ENCODE measurements at regions not wholly inside any gene's neighbourhood (a gene's known extent, or its start where the extent isn't known, plus 50 kb on each side); places are given as distances from the start of the nearest gene placed in this dataset.
"Not testable (repeated sequence)": the region's sequence is repeated elsewhere in the genome, so short reads cannot be mapped to it uniquely, and the experiment has no call there.

DNA sequence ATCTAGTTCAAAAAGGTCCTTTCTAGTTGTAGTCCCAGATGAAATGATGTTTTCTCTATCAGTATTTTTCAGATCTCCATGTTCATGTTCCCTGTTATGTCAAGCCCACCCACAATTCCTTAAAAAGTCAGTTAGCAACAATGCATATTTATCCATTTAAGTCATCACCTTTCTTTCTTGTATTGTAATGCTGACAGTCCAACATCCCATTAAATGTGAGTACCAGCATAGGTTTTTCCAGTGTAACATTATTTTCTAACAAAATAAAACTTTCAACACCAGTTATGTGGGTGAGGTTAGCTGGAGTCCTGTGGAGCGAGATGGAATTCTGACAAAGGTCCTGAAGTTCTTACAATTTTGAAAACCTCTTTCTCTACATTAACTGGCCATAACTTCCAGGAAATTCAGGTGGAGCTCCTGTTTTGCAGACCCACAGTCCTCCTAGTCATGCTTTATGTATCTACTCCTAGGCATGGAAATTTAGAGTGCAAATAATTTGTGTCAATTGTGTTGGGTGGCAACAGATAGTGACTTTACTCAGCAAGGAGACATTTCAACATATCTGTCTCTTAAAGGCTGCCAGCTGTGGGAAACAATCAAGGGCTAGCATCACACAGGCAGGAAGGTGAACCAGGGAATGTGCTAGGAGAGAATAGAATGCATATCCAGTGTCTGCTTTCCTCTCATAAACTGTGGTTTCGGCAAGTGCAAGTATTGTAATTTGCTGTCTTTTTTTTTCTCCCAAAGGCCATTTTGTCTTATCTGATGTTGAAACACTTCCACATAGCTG is 162.6 kb downstream of the MTERF1 start:
- peak; percentile 68 for DNase-seq

- DNase-seq = no peak
Observed at GRCh38 chr7:91719008-91719407, 161.5 kb downstream of the MTERF1 start.

- DNase-seq = peak; percentile 87
Observed at GRCh38 chr7:91720260-91720937, 160.1 kb downstream of the MTERF1 start.

GRCh38 chr7:91722831-91723230 is 157.7 kb downstream of the MTERF1 start:
- no peak for DNase-seq

DNA sequence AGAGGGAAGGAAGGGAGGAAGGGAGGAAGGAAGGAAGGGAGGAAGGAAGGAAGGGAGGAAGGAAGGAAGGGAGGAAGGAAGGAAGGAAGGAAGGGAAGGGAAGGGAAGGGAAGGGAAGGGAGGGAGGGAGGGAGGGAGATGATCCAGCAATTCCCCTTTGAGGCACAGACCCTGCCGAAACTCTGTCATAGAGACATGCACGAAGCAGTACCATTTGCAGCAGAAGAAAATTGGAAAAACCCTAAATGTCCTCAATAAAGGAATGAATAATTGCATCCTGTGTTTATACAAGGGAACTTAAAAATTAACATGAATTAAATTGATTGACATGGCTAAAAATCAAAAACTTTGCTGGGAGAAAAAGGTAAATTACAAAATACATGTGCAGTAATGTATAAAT is 151.5 kb downstream of the MTERF1 start:
- not testable (repeated sequence) for DNase-seq

GRCh38 chr7:91731976-91732375 is 148.5 kb downstream of the MTERF1 start:
- no peak for DNase-seq

GRCh38 chr7:91749418-91749817 is 131.1 kb downstream of the MTERF1 start:
- DNase-seq = no peak

GRCh38 chr7:91750091-91750490 is 130.4 kb downstream of the MTERF1 start:
- no peak for DNase-seq

GRCh38 chr7:91752102-91752501 is 128.4 kb downstream of the MTERF1 start:
- no peak for DNase-seq

GRCh38 chr7:91754280-91754679 is 126.2 kb downstream of the MTERF1 start:
- DNase-seq = not testable (repeated sequence)

- peak; percentile 47 for DNase-seq
Observed at GRCh38 chr7:91755121-91755520, 125.4 kb downstream of the MTERF1 start.

DNA sequence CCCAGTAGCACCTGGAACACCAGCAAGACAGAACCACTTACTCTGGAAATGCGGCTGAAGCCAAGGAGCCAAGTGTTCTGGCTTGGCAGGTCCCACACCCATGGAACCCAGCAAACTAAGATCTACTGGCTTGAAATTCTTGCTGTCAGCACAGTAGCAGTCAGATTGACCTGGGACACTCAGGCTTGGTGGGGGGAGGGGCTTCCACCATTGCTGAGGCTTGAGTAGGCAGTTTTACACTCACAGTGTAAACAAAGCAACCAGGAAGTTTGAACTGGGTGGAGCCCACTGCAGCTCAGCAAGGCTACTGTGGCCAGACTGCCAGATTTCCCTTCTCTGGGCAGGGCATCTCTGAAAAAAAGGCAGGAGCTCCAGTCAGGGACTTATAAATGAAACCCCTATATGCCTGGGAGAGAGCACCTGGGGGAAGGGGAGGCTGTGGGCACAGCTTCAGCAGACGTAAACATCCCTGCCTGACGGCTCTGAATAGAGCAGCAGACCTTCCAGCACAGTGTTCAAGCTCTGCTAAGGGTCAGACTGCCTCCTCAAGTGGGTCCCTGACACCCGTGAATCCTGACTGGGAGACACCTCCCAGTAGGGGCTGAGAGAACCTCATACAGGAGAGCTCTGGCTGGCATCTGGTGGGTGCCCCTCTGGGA is 121.2 kb downstream of the MTERF1 start:
- DNase-seq = peak; percentile 52

GRCh38 chr7:91767820-91768219 is 112.7 kb downstream of the MTERF1 start:
- no peak for DNase-seq

DNA sequence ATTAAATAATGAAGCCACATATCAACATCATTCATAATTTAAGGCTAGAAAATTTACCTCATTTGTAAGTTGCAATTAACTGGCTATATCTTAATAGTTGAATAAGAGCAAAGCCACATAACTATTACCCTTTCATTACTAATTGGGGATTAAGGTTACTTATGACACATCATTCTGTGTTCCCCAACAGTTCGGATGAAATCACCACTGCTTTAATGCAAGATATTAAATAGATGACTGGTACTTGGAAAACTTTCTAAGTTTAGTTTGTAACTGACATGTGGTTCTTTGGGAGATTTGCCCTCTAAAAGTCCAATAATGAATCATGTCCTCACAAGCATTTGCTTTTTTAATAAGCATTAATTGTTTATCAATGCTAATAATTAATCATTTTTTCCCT is 109.1 kb downstream of the MTERF1 start:
- DNase-seq = peak; percentile 20

DNA sequence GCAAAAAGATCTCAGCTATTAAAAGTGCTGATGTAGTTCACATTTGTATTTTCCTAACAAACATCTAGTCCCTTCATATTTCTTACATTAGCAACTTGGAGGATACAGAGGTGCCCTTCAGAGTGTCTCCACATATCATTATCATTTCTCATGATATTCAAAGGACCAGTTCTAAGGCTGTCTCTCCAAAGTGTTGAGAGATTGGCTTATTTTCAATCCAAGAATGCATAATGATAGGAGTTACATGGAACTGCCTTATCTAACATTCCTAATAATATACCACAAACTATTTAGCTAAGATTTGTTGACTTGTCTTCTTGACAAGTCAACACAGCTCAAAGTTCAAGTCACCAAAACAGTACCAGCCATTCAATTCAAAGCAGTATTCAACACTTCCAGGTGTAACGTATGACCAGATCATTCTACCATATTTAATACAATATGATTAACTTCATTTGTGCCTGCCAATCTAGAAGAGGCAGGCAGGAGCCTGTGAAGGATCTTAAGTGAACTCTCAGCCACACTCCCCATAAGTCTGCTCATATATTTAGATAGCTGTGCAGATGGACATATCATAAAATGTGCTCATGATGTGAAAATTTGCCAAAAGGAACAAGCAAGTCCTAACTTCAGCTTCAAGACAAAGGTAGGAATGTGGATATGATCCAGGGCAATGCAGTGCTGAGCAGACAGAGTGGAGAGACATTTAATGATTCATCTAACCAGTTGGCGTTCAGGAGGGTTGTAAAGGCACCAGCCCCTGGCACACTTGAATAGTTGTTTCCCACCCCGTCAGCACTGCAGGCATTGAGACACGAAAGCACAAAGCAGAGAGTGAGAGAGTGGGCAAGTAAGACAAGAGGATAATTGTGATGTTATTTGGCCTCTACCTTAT is 108.3 kb downstream of the MTERF1 start:
- peak; percentile 67 for DNase-seq

DNA sequence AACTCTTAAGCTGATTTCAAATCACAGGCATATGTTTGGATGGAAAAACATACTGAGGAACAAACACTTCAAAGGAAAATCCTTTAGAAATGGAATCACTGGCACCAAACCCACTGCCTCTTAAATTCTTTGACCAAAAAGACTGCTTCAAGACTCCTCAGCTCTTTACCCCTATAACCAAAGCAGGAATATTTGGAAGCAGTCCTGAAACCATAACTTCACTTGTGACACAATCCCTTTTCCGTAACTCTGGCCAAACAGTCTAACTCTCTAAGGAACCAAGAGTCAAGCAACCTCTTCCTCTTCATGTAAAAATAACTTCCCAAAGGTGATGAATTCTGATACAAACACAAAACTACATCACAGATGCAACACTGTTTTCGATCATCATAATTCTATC is 104.3 kb downstream of the MTERF1 start:
- no peak for DNase-seq

- DNase-seq = no peak
Observed at GRCh38 chr7:91777522-91777921, 103.0 kb downstream of the MTERF1 start.

- no peak for DNase-seq
Observed at GRCh38 chr7:91778416-91778815, 102.1 kb downstream of the MTERF1 start.

GRCh38 chr7:91780521-91780920 is 100.0 kb downstream of the MTERF1 start:
- DNase-seq = no peak

GRCh38 chr7:91784469-91784868 is 96.0 kb downstream of the MTERF1 start:
- peak; percentile 72 for DNase-seq

GRCh38 chr7:91787931-91788330 is 92.6 kb downstream of the MTERF1 start:
- DNase-seq = no peak

DNA sequence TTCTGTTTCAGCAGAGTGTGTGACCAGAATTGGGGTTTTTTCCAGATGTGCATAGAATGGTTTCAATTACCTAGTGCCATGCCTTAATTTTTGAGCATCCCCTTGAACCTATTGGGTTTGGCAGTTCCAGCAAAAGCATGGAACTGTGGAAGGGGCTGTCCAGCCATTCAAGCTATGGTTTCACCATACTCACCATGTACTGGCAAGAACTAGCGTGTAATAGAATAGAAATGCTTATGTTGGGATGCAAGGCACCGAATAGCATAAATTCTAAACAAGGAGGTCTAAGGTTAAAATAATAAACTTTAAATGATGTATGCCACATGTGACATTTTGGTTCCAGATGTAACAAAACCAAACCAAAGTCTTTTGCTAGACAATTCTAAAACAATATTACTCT is 91.4 kb downstream of the MTERF1 start:
- no peak for DNase-seq

GRCh38 chr7:91789558-91789957 is 90.9 kb downstream of the MTERF1 start:
- DNase-seq = no peak

Data from fibroblast of skin of right biceps (primary cell).